Kidney epithelial cell (primary cell): ENCODE measurements at regions not wholly inside any gene's neighbourhood (a gene's known extent, or its start where the extent isn't known, plus 50 kb on each side); places are given as distances from the start of the nearest gene placed in this dataset.

Experiments used
- DNase-seq: peaks from one replicate; pipeline ENCODE4 v3.0.0-alpha.2; 2010; ENCODE audit warnings: low read depth
- H3K27me3 ChIP-seq: 2 replicates; pipeline ENCODE4 v1.6.0; 2011; ENCODE audit warnings: low read length; ENCODE audit not compliant: control insufficient read depth, insufficient read depth
- H3K36me3 ChIP-seq: 2 replicates; pipeline ENCODE4 v1.5.1; 2011; ENCODE audit warnings: low read length; ENCODE audit not compliant: control insufficient read depth, insufficient read depth
- H3K4me3 ChIP-seq: 2 replicates; pipeline ENCODE4 v1.5.1; 2011; ENCODE audit warnings: low read depth, mild to moderate bottlenecking, control low read depth, low read length
- CTCF ChIP-seq: IDR thresholded peaks from 2 replicates; pipeline ENCODE4 v1.5.1; 2011; ENCODE audit warnings: mild to moderate bottlenecking, moderate library complexity, low read length, control low read depth, inconsistent platforms; ENCODE audit not compliant: insufficient read depth, poor library complexity, severe bottlenecking

GRCh38 chr16:50879873-50880695 lies 138.2 kb downstream of the CYLD start:
- H3K27me3 ChIP-seq = peaks cover 2% of the 10 kb centered on the region
- no peaks in the 10 kb centered on the region for H3K36me3 ChIP-seq
- TF ChIP-seq CTCF = no peak
- no peak overlapping the region for H3K4me3 ChIP-seq
- DNase-seq = no peak

- no peaks in the 10 kb centered on the region for H3K36me3 ChIP-seq
- no peak overlapping the region for H3K4me3 ChIP-seq
- DNase-seq = no peak
- no peak for TF ChIP-seq CTCF
- peaks cover 2% of the 10 kb centered on the region for H3K27me3 ChIP-seq
These were observed 137.2 kb downstream of the CYLD start for GRCh38 chr16:50878966-50879615.

DNA sequence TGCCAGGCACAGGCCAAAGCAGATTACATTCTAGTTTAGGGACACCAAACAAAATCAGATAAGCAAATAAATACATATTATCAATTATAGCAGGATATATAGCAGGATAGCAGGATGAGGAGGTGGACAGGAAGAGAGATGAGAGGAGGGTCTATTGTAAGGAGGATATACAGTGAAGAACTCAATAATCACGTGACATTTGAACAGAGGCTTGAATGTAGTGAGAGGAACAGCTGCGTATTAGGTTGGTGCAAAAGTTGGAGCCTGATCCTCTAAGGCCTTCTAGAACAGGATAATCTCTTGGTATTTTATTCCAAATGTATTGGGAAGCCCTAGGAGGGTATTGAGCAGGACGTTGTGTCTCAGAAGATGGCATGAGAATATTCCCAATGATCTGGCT lies 136.7 kb downstream of the CYLD start:
- DNase-seq = no peak
- Histone ChIP-seq H3K27me3 (peaks cover 2% of the 10 kb centered on the region), H3K4me3 (no peak overlapping the region), H3K36me3 (no peaks in the 10 kb centered on the region)
- TF ChIP-seq CTCF = no peak

DNA sequence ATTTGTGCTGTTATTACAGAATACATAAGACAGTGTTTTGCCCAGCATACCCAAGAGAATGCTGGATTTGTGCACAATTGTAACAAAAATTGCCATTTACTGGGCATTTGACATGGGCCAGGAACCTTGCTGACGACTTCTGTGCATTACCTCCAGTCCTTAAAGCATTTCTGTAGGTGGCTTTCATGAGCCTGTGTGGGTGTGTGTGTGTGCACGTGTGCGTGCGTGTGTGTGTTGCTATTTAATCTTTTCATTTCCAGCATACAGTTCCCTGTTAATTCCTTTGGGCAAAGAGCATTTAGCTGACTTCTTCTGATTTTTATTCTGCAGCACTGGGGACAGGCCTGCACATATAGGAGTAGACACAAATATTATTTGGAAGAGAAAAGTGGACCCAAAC lies 134.4 kb downstream of the CYLD start:
- DNase-seq = no peak
- H3K27me3 ChIP-seq = peaks cover 2% of the 10 kb centered on the region
- H3K4me3 ChIP-seq = no peak overlapping the region
- H3K36me3 ChIP-seq = no peaks in the 10 kb centered on the region
- no peak for TF ChIP-seq CTCF

GRCh38 chr16:50868577-50868976 lies 126.7 kb downstream of the CYLD start:
- TF ChIP-seq CTCF = no peak
- Histone ChIP-seq H3K27me3 (no peaks in the 10 kb centered on the region), H3K36me3 (no peaks in the 10 kb centered on the region), H3K4me3 (no peak overlapping the region)
- no peak for DNase-seq
